ENCODE measurements at regions not wholly inside any gene's neighbourhood (a gene's known extent, or its start where the extent isn't known, plus 50 kb on each side); places are given as distances from the start of the nearest gene placed in this dataset.

DNA sequence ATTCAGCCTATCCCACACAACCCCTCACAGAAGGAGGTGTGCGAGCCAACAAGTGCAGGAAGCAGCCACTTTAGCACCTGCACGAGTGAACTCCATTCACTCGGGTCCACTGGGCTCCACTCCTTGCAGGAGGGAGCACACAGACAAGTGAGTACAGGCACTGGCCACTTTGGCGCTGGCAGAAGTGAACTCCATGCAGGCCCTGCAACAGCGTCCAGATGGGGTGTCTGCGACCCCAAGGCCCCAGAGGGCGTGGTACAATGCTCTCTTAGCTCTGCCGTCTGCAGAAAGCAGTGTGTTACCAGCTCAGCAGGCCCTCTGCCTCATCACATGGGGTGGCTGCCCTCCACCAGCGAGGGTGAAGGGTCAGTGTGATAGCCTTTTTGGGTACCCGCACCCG lies 388.0 kb upstream of the CNTN4 start:
- Mint-ChIP-seq H3K27ac (no peak overlapping the region), H3K4me1 (ENCODE audit: low read depth) (no peaks in the 10 kb centered on the region), H3K9me3 (peaks cover 9% of the 10 kb centered on the region), H3K27me3 (no peaks in the 10 kb centered on the region), H3K36me3 (ENCODE audit: low read depth) (no peaks in the 10 kb centered on the region), H3K4me3 (no peak overlapping the region)
- TF ChIP-seq, protein P1, sequence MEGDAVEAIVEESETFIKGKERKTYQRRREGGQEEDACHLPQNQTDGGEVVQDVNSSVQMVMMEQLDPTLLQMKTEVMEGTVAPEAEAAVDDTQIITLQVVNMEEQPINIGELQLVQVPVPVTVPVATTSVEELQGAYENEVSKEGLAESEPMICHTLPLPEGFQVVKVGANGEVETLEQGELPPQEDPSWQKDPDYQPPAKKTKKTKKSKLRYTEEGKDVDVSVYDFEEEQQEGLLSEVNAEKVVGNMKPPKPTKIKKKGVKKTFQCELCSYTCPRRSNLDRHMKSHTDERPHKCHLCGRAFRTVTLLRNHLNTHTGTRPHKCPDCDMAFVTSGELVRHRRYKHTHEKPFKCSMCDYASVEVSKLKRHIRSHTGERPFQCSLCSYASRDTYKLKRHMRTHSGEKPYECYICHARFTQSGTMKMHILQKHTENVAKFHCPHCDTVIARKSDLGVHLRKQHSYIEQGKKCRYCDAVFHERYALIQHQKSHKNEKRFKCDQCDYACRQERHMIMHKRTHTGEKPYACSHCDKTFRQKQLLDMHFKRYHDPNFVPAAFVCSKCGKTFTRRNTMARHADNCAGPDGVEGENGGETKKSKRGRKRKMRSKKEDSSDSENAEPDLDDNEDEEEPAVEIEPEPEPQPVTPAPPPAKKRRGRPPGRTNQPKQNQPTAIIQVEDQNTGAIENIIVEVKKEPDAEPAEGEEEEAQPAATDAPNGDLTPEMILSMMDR (IDR thresholded peaks at IDR 0.05): no peak
- ATAC-seq (no peak), DNase-seq (no peak)
- CTCF ChIA-PET: no interaction called here
- intact Hi-C loops (cut with micrococcal nuclease): no loop called here
- POLR2A ChIA-PET: no interaction called here

DNA sequence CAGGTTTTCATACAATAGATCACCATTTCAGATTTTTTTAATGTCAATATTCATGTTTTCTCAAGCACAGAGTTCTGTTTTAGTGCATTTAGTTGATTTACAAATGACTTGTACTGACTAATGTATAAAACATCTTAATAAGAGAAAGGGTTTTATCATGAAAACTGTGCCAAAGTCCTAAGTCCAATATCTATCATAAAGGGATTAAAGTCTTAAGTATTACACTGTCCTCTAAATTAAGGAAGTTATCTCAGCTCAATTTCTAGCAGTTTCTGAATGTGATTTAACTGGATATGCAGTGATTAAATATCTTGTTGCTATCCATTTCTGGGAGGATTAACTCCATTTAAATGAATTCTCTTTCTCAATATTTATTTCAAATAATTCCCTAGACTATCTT lies 381.1 kb upstream of the CNTN4 start:
- TF ChIP-seq, protein P1 (IDR thresholded peaks at IDR 0.05): no peak
- no peaks in the 10 kb centered on the region for H3K36me3 Mint-ChIP-seq (ENCODE audit: low read depth)
- ChIA-PET CTCF (no interaction called here), POLR2A (no interaction called here)
- H3K27me3 Mint-ChIP-seq: no peaks in the 10 kb centered on the region
- DNase-seq: no peak
- H3K27ac Mint-ChIP-seq: no peak overlapping the region
- H3K4me3 Mint-ChIP-seq: no peak overlapping the region
- no peak for ATAC-seq
- intact Hi-C loops (cut with micrococcal nuclease): no loop called here
- H3K9me3 Mint-ChIP-seq: peaks cover 4% of the 10 kb centered on the region
- no peaks in the 10 kb centered on the region for H3K4me1 Mint-ChIP-seq (ENCODE audit: low read depth)

DNA sequence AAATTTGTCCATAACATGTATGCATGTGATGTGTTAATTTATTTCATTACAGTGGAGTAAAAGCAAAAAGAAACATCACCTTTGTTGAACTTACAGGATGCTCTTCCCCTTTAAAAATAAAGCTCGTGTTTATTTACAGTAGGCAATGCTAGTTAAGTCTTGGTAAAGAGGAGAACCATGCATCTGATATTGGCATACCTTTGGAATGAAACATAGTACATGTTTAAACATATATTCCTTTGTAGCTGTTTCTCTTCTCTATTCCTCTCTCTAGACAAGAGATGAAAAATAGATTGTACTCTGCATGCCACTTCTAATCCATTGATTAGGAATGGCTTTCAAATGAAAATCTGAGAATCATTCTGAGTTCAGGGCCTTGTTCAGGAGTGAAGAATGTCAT lies 374.9 kb upstream of the CNTN4 start:
- ChIA-PET POLR2A (no interaction called here), CTCF (no interaction called here)
- intact Hi-C loops (cut with micrococcal nuclease): no loop called here
- ATAC-seq (no peak), DNase-seq (no peak)
- Mint-ChIP-seq H3K27me3 (no peaks in the 10 kb centered on the region), H3K27ac (no peak overlapping the region), H3K36me3 (ENCODE audit: low read depth) (no peaks in the 10 kb centered on the region), H3K9me3 (peaks cover 2% of the 10 kb centered on the region), H3K4me3 (no peak overlapping the region), H3K4me1 (ENCODE audit: low read depth) (no peaks in the 10 kb centered on the region)
- TF ChIP-seq, protein P1 (IDR thresholded peaks at IDR 0.05): no peak

GRCh38 chr3:1726741-1727140 lies 371.9 kb upstream of the CNTN4 start:
- CTCF ChIA-PET: no interaction called here
- intact Hi-C loops (cut with micrococcal nuclease): no loop called here
- Mint-ChIP-seq H3K4me1 (ENCODE audit: low read depth) (no peaks in the 10 kb centered on the region), H3K9me3 (peaks cover 2% of the 10 kb centered on the region), H3K27ac (no peak overlapping the region), H3K4me3 (no peak overlapping the region), H3K27me3 (no peaks in the 10 kb centered on the region), H3K36me3 (ENCODE audit: low read depth) (no peaks in the 10 kb centered on the region)
- DNase-seq: no peak
- no peak for ATAC-seq
- POLR2A ChIA-PET: no interaction called here
- TF ChIP-seq, protein P1 (IDR thresholded peaks at IDR 0.05): no peak

GRCh38 chr3:1727242-1727641 lies 371.4 kb upstream of the CNTN4 start:
- ATAC-seq (no peak), DNase-seq (no peak)
- Mint-ChIP-seq H3K4me3 (no peak overlapping the region), H3K9me3 (peaks cover 2% of the 10 kb centered on the region), H3K27ac (no peak overlapping the region), H3K27me3 (no peaks in the 10 kb centered on the region), H3K36me3 (ENCODE audit: low read depth) (no peaks in the 10 kb centered on the region), H3K4me1 (ENCODE audit: low read depth) (no peaks in the 10 kb centered on the region)
- POLR2A ChIA-PET: no interaction called here
- CTCF ChIA-PET: no interaction called here
- TF ChIP-seq, protein P1 (IDR thresholded peaks at IDR 0.05): no peak
- intact Hi-C loops (cut with micrococcal nuclease): no loop called here

Measured in activated CD8-positive, alpha-beta T cell treated with anti-CD3 and anti-CD28 coated beads for 36 hours (primary cell).